ENCODE measurements at regions not wholly inside any gene's neighbourhood (a gene's known extent, or its start where the extent isn't known, plus 50 kb on each side); places are given as distances from the start of the nearest gene placed in this dataset.
"Not testable (repeated sequence)": the region's sequence is repeated elsewhere in the genome, so short reads cannot be mapped to it uniquely, and the experiment has no call there.

DNA sequence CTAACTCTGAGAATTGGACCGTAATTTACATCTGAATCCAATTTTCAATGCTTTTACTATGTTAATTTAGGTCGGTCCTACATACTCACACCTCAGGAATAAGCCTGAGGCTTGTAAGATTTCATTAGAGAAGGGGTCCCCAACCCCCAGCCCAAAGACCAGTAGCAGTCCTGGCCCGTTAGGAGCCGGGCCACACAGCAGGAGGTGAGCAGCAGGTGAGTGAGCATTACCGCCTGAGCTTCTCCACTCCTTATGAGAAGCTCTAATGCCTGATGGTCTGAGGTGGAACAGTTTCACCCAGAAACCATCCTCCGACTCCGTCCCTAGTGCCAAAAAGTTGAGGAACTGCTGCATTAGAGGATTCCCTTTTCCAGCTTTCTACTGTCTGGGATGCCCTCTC lies 757.3 kb downstream of the SI start:
- TF ChIP-seq, protein P1, sequence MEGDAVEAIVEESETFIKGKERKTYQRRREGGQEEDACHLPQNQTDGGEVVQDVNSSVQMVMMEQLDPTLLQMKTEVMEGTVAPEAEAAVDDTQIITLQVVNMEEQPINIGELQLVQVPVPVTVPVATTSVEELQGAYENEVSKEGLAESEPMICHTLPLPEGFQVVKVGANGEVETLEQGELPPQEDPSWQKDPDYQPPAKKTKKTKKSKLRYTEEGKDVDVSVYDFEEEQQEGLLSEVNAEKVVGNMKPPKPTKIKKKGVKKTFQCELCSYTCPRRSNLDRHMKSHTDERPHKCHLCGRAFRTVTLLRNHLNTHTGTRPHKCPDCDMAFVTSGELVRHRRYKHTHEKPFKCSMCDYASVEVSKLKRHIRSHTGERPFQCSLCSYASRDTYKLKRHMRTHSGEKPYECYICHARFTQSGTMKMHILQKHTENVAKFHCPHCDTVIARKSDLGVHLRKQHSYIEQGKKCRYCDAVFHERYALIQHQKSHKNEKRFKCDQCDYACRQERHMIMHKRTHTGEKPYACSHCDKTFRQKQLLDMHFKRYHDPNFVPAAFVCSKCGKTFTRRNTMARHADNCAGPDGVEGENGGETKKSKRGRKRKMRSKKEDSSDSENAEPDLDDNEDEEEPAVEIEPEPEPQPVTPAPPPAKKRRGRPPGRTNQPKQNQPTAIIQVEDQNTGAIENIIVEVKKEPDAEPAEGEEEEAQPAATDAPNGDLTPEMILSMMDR (conservative IDR thresholded peaks at IDR 0.05) = no peak
- Mint-ChIP-seq H3K27ac (ENCODE audit: unreplicated experiment) (no peak overlapping the region), H3K36me3 (ENCODE audit: low read depth) (no peaks in the 10 kb centered on the region), H3K27me3 (ENCODE audit: low read depth) (no peaks in the 10 kb centered on the region), H3K9me3 (no peaks in the 10 kb centered on the region), H3K4me1 (no peaks in the 10 kb centered on the region), H3K4me3 (no peak overlapping the region)
- no peak for DNase-seq (ENCODE audit: low read depth, low spot score)

DNA sequence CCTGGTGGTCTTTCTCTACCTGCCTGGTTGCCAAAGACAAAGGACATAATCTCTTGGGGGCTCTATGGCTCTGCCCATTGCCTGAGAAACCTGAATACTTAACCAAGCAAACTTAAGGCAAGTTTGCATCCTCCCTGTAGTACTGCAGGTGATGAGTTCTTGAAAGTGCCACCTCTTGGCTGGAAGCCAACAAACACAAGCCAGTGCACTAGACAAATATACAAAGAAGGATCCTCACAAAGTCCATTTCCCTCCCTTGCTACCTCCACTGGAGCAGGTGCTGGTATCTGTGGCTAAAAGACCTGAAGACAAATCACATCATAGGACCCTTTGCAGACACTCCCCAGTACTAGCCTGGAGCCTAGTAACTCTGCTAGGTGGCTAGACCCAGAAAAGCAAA lies 772.3 kb downstream of the SI start:
- Mint-ChIP-seq H3K27ac (ENCODE audit: unreplicated experiment) (no peak overlapping the region), H3K36me3 (ENCODE audit: low read depth) (no peaks in the 10 kb centered on the region), H3K4me3 (no peak overlapping the region), H3K9me3 (peaks cover 7% of the 10 kb centered on the region), H3K4me1 (no peaks in the 10 kb centered on the region), H3K27me3 (ENCODE audit: low read depth) (no peaks in the 10 kb centered on the region)
- TF ChIP-seq, protein P1 (conservative IDR thresholded peaks at IDR 0.05) = no peak
- no peak for DNase-seq (ENCODE audit: low read depth, low spot score)

DNA sequence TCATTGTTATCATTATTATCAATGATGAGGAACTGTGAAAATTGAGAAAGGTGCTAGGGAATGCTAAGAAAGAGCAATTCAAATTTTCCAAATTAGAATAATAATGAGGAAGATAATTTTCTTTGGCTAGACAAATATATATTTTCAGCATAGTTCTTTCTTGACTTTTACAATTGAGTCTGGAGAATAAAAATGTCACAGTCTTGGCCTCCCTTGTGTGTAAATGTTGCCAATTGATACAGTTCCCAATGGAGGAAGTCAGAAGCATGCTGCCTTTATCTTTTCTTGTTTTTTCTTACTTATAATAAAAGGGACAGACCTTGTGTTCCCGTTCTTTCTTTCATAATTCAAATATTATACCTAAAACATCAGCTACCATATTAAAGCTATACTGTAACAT lies 774.4 kb downstream of the SI start:
- no peak overlapping the region for H3K27ac Mint-ChIP-seq (ENCODE audit: unreplicated experiment)
- DNase-seq (ENCODE audit: low read depth, low spot score) = no peak
- no peaks in the 10 kb centered on the region for H3K27me3 Mint-ChIP-seq (ENCODE audit: low read depth)
- H3K4me1 Mint-ChIP-seq = no peaks in the 10 kb centered on the region
- peaks cover 2% of the 10 kb centered on the region for H3K9me3 Mint-ChIP-seq
- TF ChIP-seq, protein P1 (conservative IDR thresholded peaks at IDR 0.05) = no peak
- H3K4me3 Mint-ChIP-seq = no peak overlapping the region
- H3K36me3 Mint-ChIP-seq (ENCODE audit: low read depth) = no peaks in the 10 kb centered on the region

DNA sequence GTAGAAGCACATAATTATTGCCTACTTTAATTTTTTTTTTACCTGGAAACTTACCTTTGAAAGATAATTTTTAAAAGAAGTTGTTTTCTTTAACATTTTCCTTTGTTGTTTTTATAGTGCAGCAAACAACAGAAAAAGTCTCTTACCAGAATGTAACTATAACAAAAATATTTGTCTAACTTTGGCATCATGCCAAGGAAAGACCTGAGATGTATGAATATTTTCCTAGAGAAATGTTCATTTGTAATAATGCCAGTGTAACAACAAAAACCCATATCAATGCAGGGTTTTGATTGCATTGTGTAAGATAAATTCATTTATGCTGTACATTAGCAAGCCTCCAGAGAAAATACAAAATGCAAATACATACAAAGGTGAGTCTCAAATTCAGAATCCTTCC lies 775.7 kb downstream of the SI start:
- no peak overlapping the region for H3K4me3 Mint-ChIP-seq
- H3K36me3 Mint-ChIP-seq (ENCODE audit: low read depth) = no peaks in the 10 kb centered on the region
- no peaks in the 10 kb centered on the region for H3K4me1 Mint-ChIP-seq
- TF ChIP-seq, protein P1 (conservative IDR thresholded peaks at IDR 0.05) = no peak
- no peaks in the 10 kb centered on the region for H3K9me3 Mint-ChIP-seq
- no peak for DNase-seq (ENCODE audit: low read depth, low spot score)
- H3K27me3 Mint-ChIP-seq (ENCODE audit: low read depth) = no peaks in the 10 kb centered on the region
- no peak overlapping the region for H3K27ac Mint-ChIP-seq (ENCODE audit: unreplicated experiment)

DNA sequence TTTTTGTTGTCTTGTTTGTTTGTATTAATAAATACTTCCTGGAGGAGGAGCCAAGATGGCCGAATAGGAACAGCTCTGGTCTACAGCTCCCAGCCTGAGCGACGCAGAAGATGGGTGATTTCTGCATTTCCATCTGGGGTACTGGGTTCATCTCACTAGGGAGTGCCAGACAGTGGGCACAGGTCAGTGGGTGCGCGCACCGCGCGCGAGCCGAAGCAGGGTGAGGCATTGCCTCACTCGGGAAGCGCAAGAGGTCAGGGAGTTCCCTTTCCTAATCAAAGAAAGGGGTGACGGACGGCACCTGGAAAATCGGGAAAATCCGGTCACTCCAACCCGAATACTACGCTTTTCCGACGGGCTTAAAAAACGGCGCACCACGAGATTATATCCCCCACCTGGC lies 786.8 kb downstream of the SI start:
- not testable (repeated sequence) for H3K4me3 Mint-ChIP-seq; H3K9me3 Mint-ChIP-seq; H3K27ac Mint-ChIP-seq (ENCODE audit: unreplicated experiment)

DNA sequence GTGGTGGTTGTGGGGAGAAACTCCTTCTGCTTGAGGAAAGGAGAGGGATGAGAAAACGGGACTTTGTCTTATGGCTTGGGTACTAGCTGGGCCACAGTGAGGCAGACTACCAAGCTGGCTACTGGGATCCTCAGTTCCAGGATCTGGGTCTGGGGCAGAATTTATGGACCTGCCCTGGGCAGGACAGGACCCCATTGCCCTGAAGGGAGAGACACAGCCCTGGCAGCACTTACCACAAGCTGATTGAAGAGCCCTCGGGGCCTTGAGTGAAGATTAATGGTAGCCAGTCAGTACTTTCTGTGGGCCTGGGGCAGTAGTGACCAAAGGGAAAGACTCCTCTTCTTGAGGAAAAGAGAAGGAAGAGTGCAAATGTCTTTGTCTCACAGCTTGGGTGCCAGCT lies 799.7 kb downstream of the SI start:
- H3K4me1 Mint-ChIP-seq = no peaks in the 10 kb centered on the region

More for the DNA sequence above, 786.8 kb downstream of the SI start:
- not testable (repeated sequence) for H3K27me3 Mint-ChIP-seq (ENCODE audit: low read depth); H3K36me3 Mint-ChIP-seq (ENCODE audit: low read depth); DNase-seq (ENCODE audit: low read depth, low spot score); H3K4me1 Mint-ChIP-seq

More for the DNA sequence above, 799.7 kb downstream of the SI start:
- Mint-ChIP-seq H3K36me3 (ENCODE audit: low read depth) (no peaks in the 10 kb centered on the region), H3K4me3 (no peak overlapping the region), H3K27ac (ENCODE audit: unreplicated experiment) (no peak overlapping the region), H3K9me3 (peaks cover 8% of the 10 kb centered on the region), H3K27me3 (ENCODE audit: low read depth) (no peaks in the 10 kb centered on the region)
- TF ChIP-seq, protein P1 (conservative IDR thresholded peaks at IDR 0.05) = no peak
- DNase-seq (ENCODE audit: low read depth, low spot score) = no peak

Data from neural crest cell (in vitro differentiated cells).